ENCODE measurements at regions not wholly inside any gene's neighbourhood (a gene's known extent, or its start where the extent isn't known, plus 50 kb on each side); places are given as distances from the start of the nearest gene placed in this dataset.

DNA sequence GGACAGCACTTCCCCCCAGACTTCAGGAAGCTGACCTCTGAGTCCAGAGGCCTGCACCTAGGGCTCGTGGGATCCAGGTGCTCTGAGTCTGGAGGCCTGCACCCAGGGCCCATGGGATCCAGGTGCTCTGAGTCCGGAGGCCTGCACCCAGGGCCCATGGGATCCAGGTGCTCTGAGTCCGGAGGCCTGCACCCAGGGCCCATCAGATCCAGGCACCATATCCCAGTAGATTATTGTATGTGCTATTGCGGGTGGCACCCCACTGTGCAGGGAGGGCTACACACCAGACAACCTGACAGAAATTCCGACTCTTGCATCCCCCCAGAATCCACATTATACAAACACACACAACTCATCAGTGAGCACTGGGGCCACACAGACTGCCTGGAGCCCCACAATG, 515.2 kb downstream of the EIPR1 start (continued):
- no peak for TF ChIP-seq NANOG (IDR thresholded peaks at IDR 0.05; ENCODE audit: insufficient read depth, low read depth, low read length, poor library complexity, severe bottlenecking)

All from H1 (cell line).